DND-41 (cell line): ENCODE measurements at regions not wholly inside any gene's neighbourhood (a gene's known extent, or its start where the extent isn't known, plus 50 kb on each side); places are given as distances from the start of the nearest gene placed in this dataset.

Experiments used
- ATAC-seq: fragments of 200-7000 bp; cut with Tn5 transposase; 3 replicates; pipeline ENCODE4 v1.9.1; 2021; ENCODE audit warnings: low read depth; ENCODE audit not compliant: insufficient read depth
- DNase-seq: peaks from one replicate; pipeline ENCODE4 v3.0.0-alpha.2; 2020
- H2AFZ ChIP-seq: 2 replicates; pipeline ENCODE4 v1.6.0; 2012; ENCODE audit warnings: low read depth, low read length
- H3K27ac ChIP-seq: 2 replicates; pipeline ENCODE4 v1.5.1; 2012; ENCODE audit warnings: low read length, inconsistent platforms
- H3K27me3 ChIP-seq: fragments of 200-600 bp; sonication (generic); 2 replicates; pipeline ENCODE4 v1.6.0; 2012; ENCODE audit warnings: low read length, mild to moderate bottlenecking, inconsistent platforms; ENCODE audit not compliant: insufficient read depth, poor library complexity
- H3K36me3 ChIP-seq: 2 replicates; pipeline ENCODE4 v1.5.1; 2012; ENCODE audit warnings: low read length, inconsistent platforms; ENCODE audit not compliant: insufficient read depth
- H3K4me1 ChIP-seq: 2 replicates; pipeline ENCODE4 v1.5.1; 2012; ENCODE audit warnings: mild to moderate bottlenecking, low read length; ENCODE audit not compliant: insufficient read depth
- H3K4me2 ChIP-seq: 2 replicates; pipeline ENCODE4 v1.6.0; 2012; ENCODE audit warnings: mild to moderate bottlenecking, moderate library complexity, low read length, inconsistent platforms; ENCODE audit not compliant: insufficient read depth
- H3K4me3 ChIP-seq, 2 experiments: fragments of 200-600 bp in 1 of 2; shearing (Covaris generic) in 1 of 2; 2 replicates each; pipeline ENCODE4 v1.5.1; 2012 to 2016; ENCODE audit warnings: inconsistent platforms in 2 of 2, low read length in 2 of 2, mild to moderate bottlenecking in 2 of 2, low read depth in 1 of 2, moderate library complexity in 1 of 2
- H3K79me2 ChIP-seq: 2 replicates; pipeline ENCODE4 v1.6.0; 2012; ENCODE audit warnings: low read length, inconsistent platforms; ENCODE audit not compliant: insufficient read depth
- H3K9ac ChIP-seq: 2 replicates; pipeline ENCODE4 v1.6.0; 2012; ENCODE audit warnings: low read depth, mild to moderate bottlenecking, inconsistent platforms, low read length, moderate library complexity
- H3K9me3 ChIP-seq: 2 replicates; pipeline ENCODE4 v1.5.1; 2012; ENCODE audit warnings: low read length, moderate library complexity, mild to moderate bottlenecking, inconsistent platforms; ENCODE audit not compliant: insufficient read depth, severe bottlenecking
- H4K20me1 ChIP-seq: 2 replicates; pipeline ENCODE4 v1.6.0; 2012; ENCODE audit warnings: low read length; ENCODE audit not compliant: insufficient read depth
- EZH2 ChIP-seq: IDR thresholded peaks from 3 replicates; pipeline ENCODE4 v1.6.1; 2012; ENCODE audit warnings: borderline replicate concordance, low read depth, mild to moderate bottlenecking, moderate library complexity, low read length, inconsistent platforms; ENCODE audit not compliant: severe bottlenecking
- TF ChIP-seq, protein P1 (sequence below): IDR thresholded peaks from 2 replicates; pipeline ENCODE4 v1.5.1; 2012; ENCODE audit warnings: borderline replicate concordance, low read length, moderate library complexity, mild to moderate bottlenecking; ENCODE audit not compliant: poor library complexity, severe bottlenecking; ENCODE audit errors: extremely low read depth

DNA sequence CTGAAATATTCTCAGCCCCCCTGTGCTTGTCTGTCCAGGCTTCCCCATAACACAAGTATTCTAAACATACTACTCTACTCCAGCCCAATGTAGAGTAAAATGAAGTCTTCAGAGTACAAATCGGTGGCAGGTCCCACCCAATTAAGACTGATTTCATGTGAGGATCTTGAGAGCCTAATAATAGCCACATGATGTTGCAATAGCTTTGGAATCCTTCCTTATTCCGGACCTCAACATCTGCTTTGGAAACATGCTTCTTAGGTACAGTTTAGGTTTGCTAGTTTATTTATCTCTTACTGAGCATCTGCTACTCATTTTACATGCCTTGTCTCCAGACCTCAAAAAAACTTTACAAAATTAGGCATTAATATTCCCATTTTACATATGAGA, 207.3 kb upstream of the RAB6C start:
- Histone ChIP-seq H3K36me3 (no peaks in the 10 kb centered on the region), H3K27me3 (peaks cover 7% of the 10 kb centered on the region), H3K79me2 (no peaks in the 10 kb centered on the region), H4K20me1 (no peaks in the 10 kb centered on the region), H3K9ac (no peak overlapping the region), H3K4me3 (no peak overlapping the region), H3K4me1 (no peaks in the 10 kb centered on the region), H3K27ac (no peak overlapping the region), H3K4me2 (no peak overlapping the region), H3K9me3 (no peaks in the 10 kb centered on the region), H2AFZ (no peak overlapping the region)
- ATAC-seq (no peak), DNase-seq (no peak)
- TF ChIP-seq EZH2, result no peak
- TF ChIP-seq, protein P1, sequence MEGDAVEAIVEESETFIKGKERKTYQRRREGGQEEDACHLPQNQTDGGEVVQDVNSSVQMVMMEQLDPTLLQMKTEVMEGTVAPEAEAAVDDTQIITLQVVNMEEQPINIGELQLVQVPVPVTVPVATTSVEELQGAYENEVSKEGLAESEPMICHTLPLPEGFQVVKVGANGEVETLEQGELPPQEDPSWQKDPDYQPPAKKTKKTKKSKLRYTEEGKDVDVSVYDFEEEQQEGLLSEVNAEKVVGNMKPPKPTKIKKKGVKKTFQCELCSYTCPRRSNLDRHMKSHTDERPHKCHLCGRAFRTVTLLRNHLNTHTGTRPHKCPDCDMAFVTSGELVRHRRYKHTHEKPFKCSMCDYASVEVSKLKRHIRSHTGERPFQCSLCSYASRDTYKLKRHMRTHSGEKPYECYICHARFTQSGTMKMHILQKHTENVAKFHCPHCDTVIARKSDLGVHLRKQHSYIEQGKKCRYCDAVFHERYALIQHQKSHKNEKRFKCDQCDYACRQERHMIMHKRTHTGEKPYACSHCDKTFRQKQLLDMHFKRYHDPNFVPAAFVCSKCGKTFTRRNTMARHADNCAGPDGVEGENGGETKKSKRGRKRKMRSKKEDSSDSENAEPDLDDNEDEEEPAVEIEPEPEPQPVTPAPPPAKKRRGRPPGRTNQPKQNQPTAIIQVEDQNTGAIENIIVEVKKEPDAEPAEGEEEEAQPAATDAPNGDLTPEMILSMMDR, result no peak

DNA sequence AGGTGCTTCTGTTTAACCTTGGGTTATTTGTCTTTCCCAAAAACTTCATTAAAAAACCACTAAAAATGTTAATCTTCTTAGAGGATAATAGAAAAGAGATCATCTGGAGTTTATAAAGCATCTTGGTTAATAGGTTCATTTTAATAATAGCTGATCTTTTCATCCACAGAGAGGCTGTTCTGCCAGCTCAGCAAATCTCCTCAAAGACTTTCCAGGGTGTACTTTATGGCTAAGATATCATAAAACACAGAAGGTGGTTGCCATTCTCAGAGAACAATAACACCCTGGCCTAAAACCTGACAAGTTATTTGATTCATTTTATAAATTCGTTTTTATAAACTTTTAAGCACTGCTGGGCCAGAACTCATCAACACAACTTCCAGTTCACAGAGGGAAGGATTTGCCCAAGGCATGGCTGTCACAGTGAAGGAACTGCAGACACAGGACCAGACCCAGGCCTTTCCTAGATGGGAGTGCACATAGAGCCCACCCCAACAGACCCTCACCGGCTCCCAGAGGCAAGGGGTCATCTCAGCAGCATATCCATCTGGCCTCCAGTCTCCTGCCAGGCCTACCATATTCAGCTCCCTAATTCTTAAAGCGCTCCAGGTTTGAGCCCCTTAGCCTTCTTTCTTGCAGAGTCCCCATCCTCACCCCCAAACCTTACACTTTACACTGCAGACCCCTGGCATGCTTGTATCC, 203.4 kb upstream of the RAB6C start:
- TF ChIP-seq, protein P1, result no peak
- TF ChIP-seq EZH2, result no peak
- ATAC-seq, result no peak

DNA sequence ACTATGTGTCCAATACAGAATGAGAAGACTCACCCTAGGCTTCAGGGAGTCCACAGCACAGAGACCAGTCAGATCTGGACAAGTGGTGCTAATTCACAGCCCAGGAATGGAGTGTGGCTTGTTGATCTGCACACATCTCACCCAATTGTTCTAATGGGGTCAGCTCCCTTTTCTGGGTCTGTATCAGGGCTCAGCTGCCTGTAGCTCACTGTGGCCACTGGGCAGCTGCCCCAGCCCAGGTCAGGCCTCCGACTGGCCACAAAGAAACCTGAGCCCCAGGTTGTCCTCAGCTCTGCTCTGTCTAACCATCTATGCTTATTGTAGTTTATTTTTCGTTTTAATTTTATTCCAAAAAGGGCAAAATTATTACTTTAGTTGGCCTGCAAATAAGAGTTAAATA, 202.3 kb upstream of the RAB6C start:
- Histone ChIP-seq H3K79me2 (no peaks in the 10 kb centered on the region), H3K4me2 (no peak overlapping the region), H3K36me3 (no peaks in the 10 kb centered on the region), H3K9me3 (no peaks in the 10 kb centered on the region), H3K27me3 (peaks cover 8% of the 10 kb centered on the region), H3K9ac (no peak overlapping the region), H3K4me3 (no peak overlapping the region), H4K20me1 (no peaks in the 10 kb centered on the region), H2AFZ (no peak overlapping the region), H3K4me1 (no peaks in the 10 kb centered on the region), H3K27ac (no peak overlapping the region)
- no peak for DNase-seq
- no peak for ATAC-seq
- no peak for TF ChIP-seq EZH2
- TF ChIP-seq, protein P1, result no peak

More for the DNA sequence above, 203.4 kb upstream of the RAB6C start:
- no peaks in the 10 kb centered on the region for H3K4me1 ChIP-seq
- no peak for DNase-seq
- no peak overlapping the region for H3K4me2 ChIP-seq
- no peak overlapping the region for H3K4me3 ChIP-seq
- no peaks in the 10 kb centered on the region for H3K36me3 ChIP-seq
- H3K9me3 ChIP-seq, result no peaks in the 10 kb centered on the region
- H4K20me1 ChIP-seq, result no peaks in the 10 kb centered on the region
- no peak overlapping the region for H3K9ac ChIP-seq
- H3K79me2 ChIP-seq, result no peaks in the 10 kb centered on the region
- no peak overlapping the region for H3K27ac ChIP-seq
- H3K27me3 ChIP-seq, result peaks cover 8% of the 10 kb centered on the region
- no peak overlapping the region for H2AFZ ChIP-seq
